Stimulated activated naive B cell treated with anti-CD40 and anti-IgM and Interleukin-4, amounts not matched to agents 10 μg/mL and 1 μg/mL and 100 μg/mL, for 72 hours (primary cell): ENCODE measurements at regions not wholly inside any gene's neighbourhood (a gene's known extent, or its start where the extent isn't known, plus 50 kb on each side); places are given as distances from the start of the nearest gene placed in this dataset.

ENCODE experiments used
- ATAC-seq, 2 donors: fragments of 150-1000 bp; cut with Tn5 transposase; replicated peaks; 2 replicates each; pipeline ENCODE4 v1.10.0; 2021; ENCODE audit warnings: moderate library complexity in 1 of 2
- DNase-seq: peaks from one replicate; pipeline ENCODE4 v3.0.0; 2021
- H3K27ac Mint-ChIP-seq: one replicate; pipeline ENCODE4 v1.8.0; 2022; ENCODE audit warnings: mild to moderate bottlenecking, mixed read lengths
- H3K27me3 Mint-ChIP-seq, 2 donors: one replicate each; pipeline ENCODE4 v1.8.0; 2022; ENCODE audit warnings: mixed read lengths in 2 of 2
- H3K36me3 Mint-ChIP-seq, 2 donors: one replicate each; pipeline ENCODE4 v1.8.0; 2022; ENCODE audit warnings: mixed read lengths in 2 of 2, mild to moderate bottlenecking in 1 of 2
- H3K4me1 Mint-ChIP-seq, 2 donors: one replicate each; pipeline ENCODE4 v1.8.0; 2022; ENCODE audit warnings: mixed read lengths in 2 of 2, mild to moderate bottlenecking in 1 of 2
- H3K4me3 Mint-ChIP-seq, 2 donors: one replicate each; pipeline ENCODE4 v1.8.0; 2022; ENCODE audit warnings: mild to moderate bottlenecking in 2 of 2, mixed read lengths in 2 of 2, moderate library complexity in 1 of 2
- H3K9me3 Mint-ChIP-seq, 2 donors: one replicate each; pipeline ENCODE4 v1.8.0; 2022; ENCODE audit warnings: mixed read lengths in 2 of 2, mild to moderate bottlenecking in 1 of 2

- DNase-seq, result no peak
- ATAC-seq, result no peak
- Mint-ChIP-seq H3K27me3 (no peaks in the 10 kb centered on the region), H3K9me3 (peaks cover 0 to 2% of the 10 kb centered on the region in 2 donors), H3K4me1 (peaks cover 0 to 1% of the 10 kb centered on the region in 2 donors), H3K4me3 (no peak overlapping the region), H3K27ac (no peak overlapping the region), H3K36me3 (no peaks in the 10 kb centered on the region)
Observed at GRCh38 chr14:30287579-30288445, 271.1 kb upstream of the G2E3 start.

DNA sequence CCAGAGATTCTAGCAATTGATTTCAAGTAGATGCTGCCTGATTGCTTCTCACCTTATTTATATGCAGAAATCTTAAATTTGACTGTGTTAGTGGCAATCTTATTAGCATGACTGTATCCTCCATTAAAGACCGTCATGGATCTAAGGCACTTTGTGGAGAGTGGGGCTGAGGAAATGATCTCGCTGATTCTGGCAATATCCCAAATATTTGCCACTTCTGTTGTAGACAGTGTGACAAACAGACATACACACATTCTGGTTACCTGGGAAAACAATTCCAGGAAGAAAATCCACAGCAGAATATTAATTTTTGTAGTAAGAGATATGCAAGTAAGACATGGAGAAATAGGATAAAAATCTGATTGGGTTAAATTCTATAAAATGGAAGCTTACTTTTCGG lies 269.0 kb upstream of the G2E3 start:
- no peaks in the 10 kb centered on the region for H3K36me3 Mint-ChIP-seq

DNA sequence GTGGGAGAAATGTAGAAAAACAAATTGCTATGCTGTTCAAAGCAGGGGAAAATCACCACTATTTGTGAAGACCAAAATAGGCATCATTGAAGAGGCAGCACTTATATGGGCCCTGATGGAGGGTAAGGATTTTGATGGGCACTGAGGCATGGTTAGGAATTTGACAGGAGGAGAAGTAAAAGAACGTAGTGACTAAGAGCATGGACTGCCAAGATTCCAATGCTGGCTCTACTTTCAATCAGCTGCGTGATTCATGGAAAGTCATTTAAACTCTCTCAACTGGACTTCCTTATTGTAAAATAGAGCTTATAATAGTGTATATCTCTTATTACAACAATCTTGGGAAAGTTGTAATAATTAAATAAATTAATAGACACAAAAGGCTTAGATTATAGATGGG lies 267.7 kb upstream of the G2E3 start:
- H3K27ac Mint-ChIP-seq, result no peak overlapping the region
- H3K27me3 Mint-ChIP-seq, result no peaks in the 10 kb centered on the region
- no peaks in the 10 kb centered on the region for H3K36me3 Mint-ChIP-seq
- H3K9me3 Mint-ChIP-seq, result no peaks in the 10 kb centered on the region
- ATAC-seq (no peak), DNase-seq (no peak)
- no peak overlapping the region for H3K4me3 Mint-ChIP-seq
- H3K4me1 Mint-ChIP-seq, result no peaks in the 10 kb centered on the region

More for the DNA sequence above, 269.0 kb upstream of the G2E3 start:
- H3K27ac Mint-ChIP-seq, result no peak overlapping the region
- no peaks in the 10 kb centered on the region for H3K4me1 Mint-ChIP-seq
- no peak overlapping the region for H3K4me3 Mint-ChIP-seq
- DNase-seq (no peak), ATAC-seq (no peak)
- H3K27me3 Mint-ChIP-seq, result no peaks in the 10 kb centered on the region
- H3K9me3 Mint-ChIP-seq, result no peaks in the 10 kb centered on the region

DNA sequence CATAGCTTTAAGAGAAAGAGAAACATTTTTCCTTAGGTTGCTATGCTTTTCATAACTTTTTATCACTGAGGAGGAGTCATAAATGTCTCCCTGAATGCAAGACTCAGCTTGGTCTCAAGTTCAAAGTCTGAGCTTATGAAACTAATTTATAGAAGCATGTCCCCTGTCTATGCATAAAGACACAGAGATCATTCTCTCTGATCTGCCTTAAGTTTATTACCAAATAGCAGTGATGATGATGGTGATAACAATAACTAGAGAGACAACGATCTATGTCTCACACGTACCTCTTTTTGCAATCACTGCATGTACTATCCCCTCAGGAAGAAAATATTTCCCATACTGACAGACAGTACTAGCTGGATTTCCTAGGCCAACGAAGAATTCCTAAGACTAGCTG lies 266.4 kb upstream of the G2E3 start:
- H3K27me3 Mint-ChIP-seq, result peaks cover 0 to 5% of the 10 kb centered on the region in 2 donors
- DNase-seq (no peak), ATAC-seq (no peak)
- H3K27ac Mint-ChIP-seq, result no peak overlapping the region
- no peak overlapping the region for H3K4me3 Mint-ChIP-seq
- peaks cover 0 to 2% of the 10 kb centered on the region in 2 donors for H3K4me1 Mint-ChIP-seq
- peaks cover 3 to 4% of the 10 kb centered on the region in 2 donors for H3K9me3 Mint-ChIP-seq
- H3K36me3 Mint-ChIP-seq, result no peaks in the 10 kb centered on the region

- DNase-seq, result no peak
- Mint-ChIP-seq H3K4me3 (no peak overlapping the region), H3K36me3 (no peaks in the 10 kb centered on the region), H3K9me3 (peaks cover 3 to 4% of the 10 kb centered on the region in 2 donors), H3K27me3 (peaks cover 0 to 9% of the 10 kb centered on the region in 2 donors), H3K4me1 (peaks cover 0 to 2% of the 10 kb centered on the region in 2 donors), H3K27ac (no peak overlapping the region)
- no peak for ATAC-seq
Observed at GRCh38 chr14:30295980-30296379, 263.0 kb upstream of the G2E3 start.

DNA sequence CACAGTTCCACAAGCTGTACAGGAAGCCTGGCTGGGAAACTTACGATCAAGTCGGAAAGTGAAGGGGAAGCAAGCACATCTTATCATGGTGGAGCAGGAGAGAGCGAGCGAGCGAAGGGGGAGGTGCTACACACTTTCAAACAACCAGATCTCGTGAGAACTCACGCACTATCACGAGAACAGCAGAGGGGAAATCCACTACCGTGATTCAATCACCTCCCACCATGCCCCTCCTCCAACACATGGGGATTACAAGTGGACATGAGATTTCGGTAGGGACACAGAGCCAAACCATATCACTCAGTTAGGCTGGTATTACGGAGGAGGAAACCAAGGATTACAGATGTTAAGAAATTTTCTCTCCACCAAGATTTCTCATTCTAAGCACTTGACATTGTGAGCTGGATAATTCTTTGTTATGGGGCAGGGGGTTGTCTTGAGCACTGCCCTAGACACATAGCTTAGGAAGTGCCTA lies 262.0 kb upstream of the G2E3 start:
- peaks cover 0 to 9% of the 10 kb centered on the region in 2 donors for H3K27me3 Mint-ChIP-seq
- no peaks in the 10 kb centered on the region for H3K36me3 Mint-ChIP-seq
- H3K4me1 Mint-ChIP-seq, result peaks cover 0 to 2% of the 10 kb centered on the region in 2 donors
- DNase-seq (no peak), ATAC-seq (peak in 1 of 2 donors; percentile 31)
- no peak overlapping the region for H3K4me3 Mint-ChIP-seq
- no peak overlapping the region for H3K27ac Mint-ChIP-seq
- peaks cover 3 to 4% of the 10 kb centered on the region in 2 donors for H3K9me3 Mint-ChIP-seq

- Mint-ChIP-seq H3K36me3 (no peaks in the 10 kb centered on the region), H3K4me1 (peaks cover 0 to 2% of the 10 kb centered on the region in 2 donors), H3K27me3 (peaks cover 0 to 9% of the 10 kb centered on the region in 2 donors), H3K27ac (no peak overlapping the region), H3K4me3 (no peak overlapping the region), H3K9me3 (peaks cover 3 to 4% of the 10 kb centered on the region in 2 donors)
- DNase-seq (no peak), ATAC-seq (no peak)
Observed at GRCh38 chr14:30297876-30298795, 260.8 kb upstream of the G2E3 start.

DNA sequence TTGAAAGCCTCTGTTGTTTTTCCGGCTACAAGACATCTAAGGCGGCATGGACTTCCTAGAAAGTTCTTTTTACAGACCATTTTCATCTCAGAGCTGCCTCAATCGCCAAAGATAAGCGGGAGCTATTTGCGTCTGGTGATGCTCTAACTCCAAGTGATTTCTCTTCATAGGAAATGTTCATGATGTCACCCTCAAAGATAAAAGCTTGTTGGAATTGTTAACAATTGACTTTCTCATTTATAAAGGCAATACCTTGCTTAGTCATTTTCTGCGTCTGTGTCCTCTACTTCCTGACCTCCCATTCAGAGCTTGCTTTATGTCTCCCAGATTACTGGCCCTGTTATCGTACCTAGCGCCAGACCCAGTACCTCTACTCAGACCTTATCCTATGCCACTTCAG lies 259.0 kb upstream of the G2E3 start:
- peaks cover 0 to 2% of the 10 kb centered on the region in 2 donors for H3K4me1 Mint-ChIP-seq
- no peak for ATAC-seq

GRCh38 chr14:30303350-30303749 lies 255.6 kb upstream of the G2E3 start:
- no peaks in the 10 kb centered on the region for H3K27me3 Mint-ChIP-seq
- no peak for DNase-seq
- no peak overlapping the region for H3K4me3 Mint-ChIP-seq
- no peaks in the 10 kb centered on the region for H3K4me1 Mint-ChIP-seq
- no peak overlapping the region for H3K27ac Mint-ChIP-seq
- no peaks in the 10 kb centered on the region for H3K36me3 Mint-ChIP-seq
- no peak for ATAC-seq
- H3K9me3 Mint-ChIP-seq, result no peaks in the 10 kb centered on the region

More for the DNA sequence above, 259.0 kb upstream of the G2E3 start:
- H3K9me3 Mint-ChIP-seq, result peaks cover 3 to 4% of the 10 kb centered on the region in 2 donors
- H3K27ac Mint-ChIP-seq, result no peak overlapping the region
- DNase-seq, result no peak
- H3K27me3 Mint-ChIP-seq, result peaks cover 0 to 9% of the 10 kb centered on the region in 2 donors
- H3K36me3 Mint-ChIP-seq, result no peaks in the 10 kb centered on the region
- H3K4me3 Mint-ChIP-seq, result no peak overlapping the region

GRCh38 chr14:30305346-30305745 lies 253.6 kb upstream of the G2E3 start:
- no peaks in the 10 kb centered on the region for H3K9me3 Mint-ChIP-seq
- no peak overlapping the region for H3K27ac Mint-ChIP-seq
- DNase-seq (no peak), ATAC-seq (no peak)
- no peaks in the 10 kb centered on the region for H3K27me3 Mint-ChIP-seq
- H3K4me3 Mint-ChIP-seq, result no peak overlapping the region
- no peaks in the 10 kb centered on the region for H3K36me3 Mint-ChIP-seq
- no peaks in the 10 kb centered on the region for H3K4me1 Mint-ChIP-seq

- H3K4me1 Mint-ChIP-seq, result no peaks in the 10 kb centered on the region
- no peaks in the 10 kb centered on the region for H3K36me3 Mint-ChIP-seq
- peaks cover 3 to 4% of the 10 kb centered on the region in 2 donors for H3K9me3 Mint-ChIP-seq
- no peak overlapping the region for H3K27ac Mint-ChIP-seq
- H3K4me3 Mint-ChIP-seq, result no peak overlapping the region
- no peaks in the 10 kb centered on the region for H3K27me3 Mint-ChIP-seq
- ATAC-seq (no peak), DNase-seq (no peak)
Observed at GRCh38 chr14:30309405-30309804, 249.6 kb upstream of the G2E3 start.

DNA sequence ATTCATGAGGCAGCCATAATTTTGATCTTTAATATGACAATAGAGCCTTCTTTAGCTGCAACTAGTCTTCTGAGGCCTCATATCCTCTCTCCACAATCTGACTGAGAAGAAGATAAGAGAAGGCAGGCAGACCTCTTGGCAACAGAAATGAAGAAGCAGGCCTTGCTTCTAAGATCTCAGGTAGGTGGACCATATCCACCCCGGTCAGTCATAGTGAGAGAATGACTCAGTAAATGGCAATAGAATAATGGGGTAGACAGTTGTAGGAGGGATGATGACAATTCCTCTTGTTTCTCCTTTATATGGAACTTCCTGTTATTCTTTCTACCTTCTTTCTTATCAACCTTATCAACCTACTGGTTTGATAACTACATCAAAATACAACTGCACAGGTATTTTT lies 246.7 kb upstream of the G2E3 start:
- ATAC-seq (peak; percentile 55 to 63), DNase-seq (no peak)
- no peaks in the 10 kb centered on the region for H3K27me3 Mint-ChIP-seq
- no peaks in the 10 kb centered on the region for H3K36me3 Mint-ChIP-seq
- no peak overlapping the region for H3K27ac Mint-ChIP-seq
- H3K4me3 Mint-ChIP-seq, result no peak overlapping the region
- H3K9me3 Mint-ChIP-seq, result peaks cover 10 to 11% of the 10 kb centered on the region in 2 donors
- no peaks in the 10 kb centered on the region for H3K4me1 Mint-ChIP-seq

DNA sequence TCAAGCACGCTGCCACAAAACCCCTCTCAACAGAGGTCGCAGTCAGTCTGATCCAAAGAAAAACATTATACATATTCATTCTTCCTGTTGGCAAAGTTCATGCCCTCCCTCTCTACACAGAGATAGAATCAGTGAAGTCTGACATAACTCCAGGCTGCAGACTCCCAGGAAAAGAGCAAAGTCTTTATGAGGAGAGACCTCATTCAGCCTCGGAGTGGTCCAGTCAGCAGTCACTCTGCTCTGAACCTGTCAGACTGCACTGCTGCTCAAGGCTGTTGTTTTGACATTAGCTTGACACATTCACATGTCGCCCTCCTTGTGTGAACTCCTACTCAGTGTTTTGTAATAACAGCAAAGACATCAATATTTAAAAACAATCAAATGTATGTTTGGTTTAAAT lies 241.2 kb upstream of the G2E3 start:
- Mint-ChIP-seq H3K27me3 (no peaks in the 10 kb centered on the region), H3K27ac (no peak overlapping the region), H3K9me3 (peaks cover 10 to 11% of the 10 kb centered on the region in 2 donors), H3K36me3 (no peaks in the 10 kb centered on the region), H3K4me3 (no peak overlapping the region), H3K4me1 (no peaks in the 10 kb centered on the region)
- no peak for DNase-seq
- no peak for ATAC-seq

- H3K4me3 Mint-ChIP-seq, result no peak overlapping the region
- H3K4me1 Mint-ChIP-seq, result no peaks in the 10 kb centered on the region
- DNase-seq, result no peak
- ATAC-seq, result no peak
- no peaks in the 10 kb centered on the region for H3K36me3 Mint-ChIP-seq
- no peaks in the 10 kb centered on the region for H3K9me3 Mint-ChIP-seq
- H3K27ac Mint-ChIP-seq, result no peak overlapping the region
- H3K27me3 Mint-ChIP-seq, result no peaks in the 10 kb centered on the region
Observed at GRCh38 chr14:30322819-30323218, 236.1 kb upstream of the G2E3 start.
